ENCODE measurements at regions not wholly inside any gene's neighbourhood (a gene's known extent, or its start where the extent isn't known, plus 50 kb on each side); places are given as distances from the start of the nearest gene placed in this dataset.

DNA sequence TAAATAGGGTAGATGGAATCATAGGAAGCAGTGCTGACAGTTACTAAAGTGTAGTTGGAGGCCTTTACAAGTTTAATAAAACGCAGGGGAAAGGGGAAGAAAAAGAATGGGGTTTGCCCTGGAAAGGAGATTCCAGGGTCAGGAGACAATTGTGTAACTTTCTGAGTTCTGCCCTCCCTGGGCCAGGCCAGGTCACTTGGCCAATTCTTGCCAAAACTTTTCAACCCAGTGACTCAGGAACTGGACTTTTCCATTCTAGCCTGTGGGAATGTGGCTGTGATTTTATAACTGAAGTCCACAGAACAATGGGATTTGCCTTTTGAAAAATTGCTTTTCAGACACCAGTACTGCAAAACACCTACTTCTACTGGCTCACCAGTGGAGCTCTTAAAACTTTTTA, 289.8 kb upstream of the ANKRD55 start:
- no peak overlapping the region for H3K4me3 Mint-ChIP-seq
- no peaks in the 10 kb centered on the region for H3K36me3 Mint-ChIP-seq
- Histone ChIP-seq H3K79me2 (ENCODE audit: insufficient read depth, low read length) (no peaks in the 10 kb centered on the region), H3K4me3 (replicated peaks in 1 of 3; ENCODE audit: low read depth in 2 of 3, low read length in 3 of 3) (no peak overlapping the region), H3K4me1 (ENCODE audit: control insufficient read depth in 1 of 2, insufficient read depth in 2 of 2, low read length in 2 of 2) (peaks cover 13 to 14% of the 10 kb centered on the region in 2 donors), H3K9ac (ENCODE audit: insufficient read depth, low read length, poor library complexity, severe bottlenecking) (no peak overlapping the region), H3K9me3 (replicated peaks in 1 of 2; ENCODE audit: control insufficient read depth in 1 of 2, insufficient read depth in 1 of 2, low read length in 2 of 2) (no peaks in the 10 kb centered on the region), H3K27me3 (ENCODE audit: control insufficient read depth in 2 of 2, insufficient read depth in 2 of 2, low read length in 2 of 2) (no peaks in the 10 kb centered on the region), H3K36me3 (replicated peaks in 1 of 2; ENCODE audit: control insufficient read depth in 1 of 2, insufficient read depth in 2 of 2, low read length in 2 of 2) (no peaks in the 10 kb centered on the region), H4K20me1 (ENCODE audit: insufficient read depth, low read length) (no peaks in the 10 kb centered on the region), H3K27ac (ENCODE audit: low read depth in 1 of 2, low read length in 2 of 2) (no peak overlapping the region), H2AFZ (ENCODE audit: insufficient read depth, low read depth, low read length, poor library complexity, severe bottlenecking) (no peak overlapping the region), H3K4me2 (replicated peaks; ENCODE audit: extremely low read depth, low read length, poor library complexity, severe bottlenecking) (no peak overlapping the region)
- peak overlapping the region in 3 of 7 donors; percentile 7 to 32 (median 16) for H3K27ac Mint-ChIP-seq
- peak; percentile 19 to 83 (median 44) for DNase-seq
- TF ChIP-seq, protein P1, sequence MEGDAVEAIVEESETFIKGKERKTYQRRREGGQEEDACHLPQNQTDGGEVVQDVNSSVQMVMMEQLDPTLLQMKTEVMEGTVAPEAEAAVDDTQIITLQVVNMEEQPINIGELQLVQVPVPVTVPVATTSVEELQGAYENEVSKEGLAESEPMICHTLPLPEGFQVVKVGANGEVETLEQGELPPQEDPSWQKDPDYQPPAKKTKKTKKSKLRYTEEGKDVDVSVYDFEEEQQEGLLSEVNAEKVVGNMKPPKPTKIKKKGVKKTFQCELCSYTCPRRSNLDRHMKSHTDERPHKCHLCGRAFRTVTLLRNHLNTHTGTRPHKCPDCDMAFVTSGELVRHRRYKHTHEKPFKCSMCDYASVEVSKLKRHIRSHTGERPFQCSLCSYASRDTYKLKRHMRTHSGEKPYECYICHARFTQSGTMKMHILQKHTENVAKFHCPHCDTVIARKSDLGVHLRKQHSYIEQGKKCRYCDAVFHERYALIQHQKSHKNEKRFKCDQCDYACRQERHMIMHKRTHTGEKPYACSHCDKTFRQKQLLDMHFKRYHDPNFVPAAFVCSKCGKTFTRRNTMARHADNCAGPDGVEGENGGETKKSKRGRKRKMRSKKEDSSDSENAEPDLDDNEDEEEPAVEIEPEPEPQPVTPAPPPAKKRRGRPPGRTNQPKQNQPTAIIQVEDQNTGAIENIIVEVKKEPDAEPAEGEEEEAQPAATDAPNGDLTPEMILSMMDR (IDR thresholded peaks at IDR 0.05), result no peak
- WGBS (ENCODE audit: insufficient coverage), result 0% methylated on average over 1 of the region's 1 CpG
- H3K4me1 Mint-ChIP-seq, result peaks cover 24% of the 10 kb centered on the region
- no peaks in the 10 kb centered on the region for H3K9me3 Mint-ChIP-seq
- intact Hi-C loops (cut with micrococcal nuclease), result no loop called here
- H3K27me3 Mint-ChIP-seq (ENCODE audit: low read depth in 3 of 3), result peaks cover 0 to 6% (median 2%) of the 10 kb centered on the region in 3 donors

DNA sequence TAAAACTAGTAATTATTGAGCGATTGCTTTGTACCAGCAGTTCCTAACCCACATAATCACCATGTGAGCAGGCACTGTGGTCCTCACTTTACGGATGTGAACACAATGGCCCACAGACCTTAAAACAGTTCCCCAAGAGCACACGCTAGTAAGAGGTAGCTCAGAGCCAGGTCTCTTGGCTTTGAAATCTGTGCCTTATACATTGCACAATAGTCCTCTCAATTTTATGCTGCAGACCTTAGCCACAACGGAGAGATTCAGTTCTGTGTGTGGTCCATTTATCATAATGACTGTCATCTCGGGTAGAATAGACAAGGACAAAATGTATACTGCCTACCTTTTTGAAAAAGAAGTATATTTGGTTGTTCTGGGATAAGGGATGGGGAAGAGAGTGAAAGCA, 289.0 kb upstream of the ANKRD55 start:
- intact Hi-C loops (cut with micrococcal nuclease), result no loop called here
- TF ChIP-seq, protein P1 (IDR thresholded peaks at IDR 0.05), result no peak
- no peak overlapping the region for H3K27ac Mint-ChIP-seq

More for the DNA sequence above, 289.0 kb upstream of the ANKRD55 start:
- H3K36me3 ChIP-seq (replicated peaks in 1 of 2; ENCODE audit: control insufficient read depth in 1 of 2, insufficient read depth in 2 of 2, low read length in 2 of 2), result no peaks in the 10 kb centered on the region
- H3K4me1 Mint-ChIP-seq, result peaks cover 28% of the 10 kb centered on the region
- no peaks in the 10 kb centered on the region for H3K27me3 ChIP-seq (ENCODE audit: control insufficient read depth in 2 of 2, insufficient read depth in 2 of 2, low read length in 2 of 2)
- H3K9ac ChIP-seq (ENCODE audit: insufficient read depth, low read length, poor library complexity, severe bottlenecking), result no peak overlapping the region
- H3K27me3 Mint-ChIP-seq (ENCODE audit: low read depth in 3 of 3), result peaks cover 0 to 3% (median 2%) of the 10 kb centered on the region in 3 donors
- no peaks in the 10 kb centered on the region for H3K36me3 Mint-ChIP-seq
- no peaks in the 10 kb centered on the region for H3K79me2 ChIP-seq (ENCODE audit: insufficient read depth, low read length)
- no peak overlapping the region for H3K27ac ChIP-seq (ENCODE audit: low read depth in 1 of 2, low read length in 2 of 2)
- no peak for DNase-seq
- no peaks in the 10 kb centered on the region for H3K9me3 Mint-ChIP-seq
- H3K4me3 Mint-ChIP-seq, result no peak overlapping the region
- H2AFZ ChIP-seq (ENCODE audit: insufficient read depth, low read depth, low read length, poor library complexity, severe bottlenecking), result no peak overlapping the region
- WGBS (ENCODE audit: insufficient coverage), result 71% methylated on average over 4 of the region's 5 CpGs
- peaks cover 20 to 21% of the 10 kb centered on the region in 2 donors for H3K4me1 ChIP-seq (ENCODE audit: control insufficient read depth in 1 of 2, insufficient read depth in 2 of 2, low read length in 2 of 2)
- H3K9me3 ChIP-seq (replicated peaks in 1 of 2; ENCODE audit: control insufficient read depth in 1 of 2, insufficient read depth in 1 of 2, low read length in 2 of 2), result no peaks in the 10 kb centered on the region
- no peaks in the 10 kb centered on the region for H4K20me1 ChIP-seq (ENCODE audit: insufficient read depth, low read length)
- no peak overlapping the region for H3K4me3 ChIP-seq (replicated peaks in 1 of 3; ENCODE audit: low read depth in 2 of 3, low read length in 3 of 3)
- no peak overlapping the region for H3K4me2 ChIP-seq (replicated peaks; ENCODE audit: extremely low read depth, low read length, poor library complexity, severe bottlenecking)
